Motor neuron (in vitro differentiated cells): ENCODE measurements at regions not wholly inside any gene's neighbourhood (a gene's known extent, or its start where the extent isn't known, plus 50 kb on each side); places are given as distances from the start of the nearest gene placed in this dataset.
A peak's percentile ranks its signal among the peaks of the same experiment; 100 is the strongest.

ENCODE experiments used
- ATAC-seq, 8 experiments: fragments of 200-7000 bp; cut with Tn5 transposase; replicated peaks in 6 of 8; 2 replicates each; pipeline ENCODE4 v1.8.0; 2021; ENCODE audit warnings: mild to moderate bottlenecking in 8 of 8, moderate library complexity in 8 of 8
- H3K27ac ChIP-seq, 2 donors: fragments of 250-450 bp; sonication (Bioruptor Pico); 2 replicates each; pipeline ENCODE4 v1.9.0; 2021; ENCODE audit warnings: antibody characterized with exemption in 2 of 2, mild to moderate bottlenecking in 2 of 2, moderate library complexity in 1 of 2
- H3K4me1 ChIP-seq, 2 donors: fragments of 250-450 bp; sonication (Bioruptor Pico); replicated peaks in 1 of 2; 2 replicates each; pipeline ENCODE4 v1.6.1; 2021; ENCODE audit warnings: antibody characterized with exemption in 2 of 2, mild to moderate bottlenecking in 2 of 2, moderate library complexity in 1 of 2
- H3K4me3 ChIP-seq, 5 donors: fragments of 250-450 bp; sonication (Bioruptor Pico); 2 replicates each; pipeline ENCODE4 v1.9.0; 2021; ENCODE audit warnings: antibody characterized with exemption in 5 of 5, mild to moderate bottlenecking in 5 of 5, moderate library complexity in 4 of 5
- WGBS, 10 experiments: fragments of 450-650 bp; shearing (Covaris generic); methylation state at CpG; one replicate each; pipeline ENCODE4 v1.0.0; 2022; 5-methylcytosine and 5-hydroxymethylcytosine counted together
- in situ Hi-C, 9 experiments: fragments of 400-800 bp; cut with MboI; loops; one replicate each; pipeline ENCODE4 v1.15.0; 2021; ENCODE audit warnings: low sequenced_read_pairs in 9 of 9, low pct_unique_long_range_greater_than_20kb in 2 of 9; ENCODE audit not compliant: unreplicated experiment in 9 of 9

DNA sequence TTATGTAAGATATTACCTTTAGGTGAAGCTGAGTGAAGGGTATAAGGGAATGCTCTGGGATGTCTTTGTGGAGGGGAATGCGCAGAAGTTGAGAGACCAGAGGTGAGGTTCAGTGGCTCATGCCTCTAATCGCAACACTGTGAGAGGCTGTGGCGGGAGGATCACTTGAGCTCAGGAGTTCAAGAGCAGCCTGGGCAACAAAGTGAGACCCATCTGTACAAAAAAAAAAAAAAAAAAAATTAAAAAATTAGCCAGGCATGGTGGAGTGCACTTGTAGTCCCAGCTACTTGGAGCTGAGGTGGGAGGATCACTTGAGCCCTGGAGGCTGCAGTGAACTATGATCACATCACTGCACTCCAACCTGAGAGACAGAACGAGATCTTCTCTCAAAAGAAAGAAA lies 57.3 kb upstream of the SP3 start:
- no peak for ATAC-seq
- in situ Hi-C loops, result no loop called here
- no peak overlapping the region for H3K27ac ChIP-seq
- H3K4me3 ChIP-seq, result no peak overlapping the region
- H3K4me1 ChIP-seq, result peaks cover 5 to 25% of the 10 kb centered on the region in 2 donors
- 71 to 100% (median 100%) methylated on average over 1 to 3 of the region's 4 CpGs; no CpG with 5 or more reads in 6 of the 10 experiments for WGBS, 10 experiments

GRCh38 chr2:174020926-174021662 lies 55.9 kb upstream of the SP3 start:
- in situ Hi-C loops, result no loop called here
- WGBS, 10 experiments, result 50 to 100% (median 77%) methylated on average over 1 to 4 of the region's 5 CpGs; no CpG with 5 or more reads in 2 of the 10 experiments
- no peak overlapping the region for H3K4me3 ChIP-seq
- ATAC-seq, result no peak
- no peak overlapping the region for H3K27ac ChIP-seq
- H3K4me1 ChIP-seq, result peaks cover 5 to 26% of the 10 kb centered on the region in 2 donors

DNA sequence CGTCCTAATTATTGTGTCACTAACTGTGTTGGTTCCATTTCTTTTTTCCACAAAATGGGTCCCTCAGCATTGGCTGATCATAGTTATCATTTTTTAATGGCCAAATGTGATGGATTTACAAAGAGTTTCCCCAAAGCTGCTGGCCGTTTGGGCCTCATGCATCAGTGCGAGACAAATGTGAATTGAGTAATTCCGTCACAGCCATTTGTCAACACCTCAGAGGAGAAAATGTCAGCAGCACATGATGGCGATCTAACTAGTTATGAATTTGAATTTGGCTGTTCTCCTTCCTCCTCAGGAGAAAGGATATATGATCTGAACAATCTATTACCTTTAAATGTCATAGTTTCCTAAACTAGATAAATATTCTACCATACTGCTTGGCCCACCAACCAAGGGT lies 54.9 kb upstream of the SP3 start:
- ATAC-seq, result peak in 5 of 8 experiments; percentile 5 to 37 (median 19)
- Histone ChIP-seq H3K4me3 (no peak overlapping the region), H3K4me1 (peaks cover 5 to 26% of the 10 kb centered on the region in 2 donors), H3K27ac (no peak overlapping the region)
- in situ Hi-C loops, result no loop called here
- 47 to 100% (median 65%) methylated on average over 1 to 5 of the region's 5 CpGs for WGBS, 10 experiments

GRCh38 chr2:174016447-174016846 lies 51.3 kb upstream of the SP3 start:
- H3K4me1 ChIP-seq, result peaks cover 8 to 30% of the 10 kb centered on the region in 2 donors
- H3K4me3 ChIP-seq, result no peak overlapping the region
- no peak for ATAC-seq
- in situ Hi-C loops, result no loop called here
- WGBS, 10 experiments, result 61 to 100% (median 84%) methylated on average over 1 to 2 of the region's 3 CpGs; no CpG with 5 or more reads in 2 of the 10 experiments
- no peak overlapping the region for H3K27ac ChIP-seq

DNA sequence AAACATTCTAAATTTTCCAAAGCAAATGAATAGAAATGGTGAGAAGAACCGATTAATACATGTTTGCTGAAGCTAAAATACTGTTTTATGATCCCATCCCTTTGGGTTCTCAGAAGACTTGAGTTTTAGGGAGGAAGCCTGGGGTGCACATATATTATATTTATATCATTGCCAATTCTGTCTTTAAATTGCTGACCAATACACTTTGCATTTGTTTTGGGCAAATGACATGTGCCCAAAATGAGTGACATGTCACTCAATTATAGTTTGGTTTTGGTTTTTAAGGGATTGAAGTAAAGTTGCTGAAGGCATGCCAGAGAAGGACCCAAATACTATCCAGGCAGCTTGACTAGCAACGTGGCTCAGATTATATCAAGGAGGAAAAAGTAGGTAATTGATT lies 50.3 kb upstream of the SP3 start:
- WGBS, 10 experiments, result 0 to 100% (median 68%) methylated on average over 1 to 2 of the region's 2 CpGs
- no peak for ATAC-seq
- in situ Hi-C loops, result no loop called here
- H3K27ac ChIP-seq, result no peak overlapping the region
- peaks cover 8 to 35% of the 10 kb centered on the region in 2 donors for H3K4me1 ChIP-seq
- H3K4me3 ChIP-seq, result no peak overlapping the region
